Keratinocyte (primary cell): ENCODE measurements at regions not wholly inside any gene's neighbourhood (a gene's known extent, or its start where the extent isn't known, plus 50 kb on each side); places are given as distances from the start of the nearest gene placed in this dataset.

ENCODE experiments used
- EZH2 ChIP-seq: IDR thresholded peaks from one replicate; pipeline ENCODE4 v1.6.1; 2012; ENCODE audit warnings: inconsistent platforms, mild to moderate bottlenecking, low read length, moderate library complexity
- TF ChIP-seq, protein P1 (sequence below), 3 experiments: IDR thresholded peaks in 1 of 3; conservative IDR thresholded peaks in 1 of 3; optimal IDR thresholded peaks in 1 of 3; 2 replicates in 2 of 3; 3 replicates in 1 of 3; pipeline versions ENCODE3 to v1.5.1; 2011; ENCODE audit warnings: low read length in 3 of 3, mild to moderate bottlenecking in 3 of 3, moderate library complexity in 2 of 3, control low read depth in 1 of 3, inconsistent platforms in 1 of 3; ENCODE audit not compliant: insufficient read depth in 2 of 3; ENCODE audit errors: extremely low read depth in 1 of 3

DNA sequence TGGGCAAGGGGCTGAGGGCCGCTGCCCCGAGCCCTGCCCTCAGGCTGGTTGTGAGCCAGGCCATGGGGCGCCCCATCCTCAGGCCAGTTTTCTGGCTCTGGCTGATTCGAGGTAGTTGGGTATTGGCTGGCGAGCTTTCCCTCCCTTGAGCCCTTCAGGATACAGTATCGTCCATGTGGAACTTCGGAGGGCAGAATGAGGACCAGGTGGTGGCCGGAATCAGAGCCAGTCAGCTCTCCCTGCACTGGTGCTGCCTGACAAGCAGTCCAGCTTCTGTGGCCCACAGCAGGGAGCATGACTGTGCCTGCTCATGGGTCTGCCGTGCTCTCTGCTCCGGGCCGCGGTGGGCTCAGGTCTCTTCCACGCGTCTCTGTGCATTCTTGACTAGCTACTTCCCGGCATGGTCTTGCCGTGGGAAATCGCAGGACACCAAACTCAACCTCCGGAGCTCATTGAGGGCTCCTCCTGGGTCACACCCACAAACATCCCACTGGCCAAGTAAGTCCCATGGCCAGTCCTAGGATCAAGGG is 1289.3 kb downstream of the BRD1 start:
- TF ChIP-seq, protein P1, sequence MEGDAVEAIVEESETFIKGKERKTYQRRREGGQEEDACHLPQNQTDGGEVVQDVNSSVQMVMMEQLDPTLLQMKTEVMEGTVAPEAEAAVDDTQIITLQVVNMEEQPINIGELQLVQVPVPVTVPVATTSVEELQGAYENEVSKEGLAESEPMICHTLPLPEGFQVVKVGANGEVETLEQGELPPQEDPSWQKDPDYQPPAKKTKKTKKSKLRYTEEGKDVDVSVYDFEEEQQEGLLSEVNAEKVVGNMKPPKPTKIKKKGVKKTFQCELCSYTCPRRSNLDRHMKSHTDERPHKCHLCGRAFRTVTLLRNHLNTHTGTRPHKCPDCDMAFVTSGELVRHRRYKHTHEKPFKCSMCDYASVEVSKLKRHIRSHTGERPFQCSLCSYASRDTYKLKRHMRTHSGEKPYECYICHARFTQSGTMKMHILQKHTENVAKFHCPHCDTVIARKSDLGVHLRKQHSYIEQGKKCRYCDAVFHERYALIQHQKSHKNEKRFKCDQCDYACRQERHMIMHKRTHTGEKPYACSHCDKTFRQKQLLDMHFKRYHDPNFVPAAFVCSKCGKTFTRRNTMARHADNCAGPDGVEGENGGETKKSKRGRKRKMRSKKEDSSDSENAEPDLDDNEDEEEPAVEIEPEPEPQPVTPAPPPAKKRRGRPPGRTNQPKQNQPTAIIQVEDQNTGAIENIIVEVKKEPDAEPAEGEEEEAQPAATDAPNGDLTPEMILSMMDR (optimal IDR thresholded peaks at IDR 0.05 in 1 of 3, IDR thresholded peaks at IDR 0.05 in 1 of 3, conservative IDR thresholded peaks at IDR 0.05 in 1 of 3; ENCODE audit: extremely low read depth in 1 of 3, insufficient read depth in 2 of 3, low read length in 3 of 3): no peak
- TF ChIP-seq EZH2: no peak
